ENCODE measurements at regions not wholly inside any gene's neighbourhood (a gene's known extent, or its start where the extent isn't known, plus 50 kb on each side); places are given as distances from the start of the nearest gene placed in this dataset.

GRCh38 chr15:91534235-91534634, 319.3 kb upstream of the SLCO3A1 start:
- H3K9me3 ChIP-seq (ENCODE audit: control insufficient read depth in 1 of 2, insufficient read depth in 1 of 2, low read length in 2 of 2): no peaks in the 10 kb centered on the region
- Mint-ChIP-seq H3K4me1 (ENCODE audit: low read depth) (no peaks in the 10 kb centered on the region), H3K9me3 (no peaks in the 10 kb centered on the region), H3K4me3 (no peak overlapping the region), H3K36me3 (ENCODE audit: low read depth) (no peaks in the 10 kb centered on the region), H3K27ac (no peak overlapping the region), H3K27me3 (no peaks in the 10 kb centered on the region)
- H3K36me3 ChIP-seq (ENCODE audit: insufficient read depth, low read length): no peaks in the 10 kb centered on the region
- DNase-seq: no peak
- no peak overlapping the region for H3K4me3 ChIP-seq (ENCODE audit: low read length)
- CTCF ChIA-PET: interaction anchor here (0.5 kb wide), 1 partner anchor 273 kb away, joined by 4 read pairs; no protein-coding TSS in a partner anchor
- intact Hi-C loops (cut with DNase I, micrococcal nuclease): no loop called here
- ATAC-seq (ENCODE audit: poor library complexity): no peak
- H3K27ac ChIP-seq (ENCODE audit: low read depth in 1 of 2, low read length in 2 of 2): no peak overlapping the region
- no peak for TF ChIP-seq CTCF (IDR thresholded peaks at IDR 0.05)
- H3K27me3 ChIP-seq (ENCODE audit: control insufficient read depth in 1 of 2, insufficient read depth in 2 of 2, low read length in 2 of 2): no peaks in the 10 kb centered on the region
- POLR2A ChIA-PET: no interaction called here
- peaks cover 3% of the 10 kb centered on the region for H3K4me1 ChIP-seq (ENCODE audit: insufficient read depth, low read length)

GRCh38 chr15:91534976-91535375, 318.5 kb upstream of the SLCO3A1 start:
- Mint-ChIP-seq H3K27me3 (no peaks in the 10 kb centered on the region), H3K9me3 (no peaks in the 10 kb centered on the region), H3K36me3 (ENCODE audit: low read depth) (no peaks in the 10 kb centered on the region), H3K4me1 (ENCODE audit: low read depth) (no peaks in the 10 kb centered on the region), H3K4me3 (no peak overlapping the region), H3K27ac (no peak overlapping the region)
- ATAC-seq (ENCODE audit: poor library complexity) (no peak), DNase-seq (no peak)
- TF ChIP-seq CTCF (IDR thresholded peaks at IDR 0.05): no peak
- H3K9me3 ChIP-seq (ENCODE audit: control insufficient read depth in 1 of 2, insufficient read depth in 1 of 2, low read length in 2 of 2): no peaks in the 10 kb centered on the region
- CTCF ChIA-PET: interaction anchor here (0.6 kb wide), 1 partner anchor 8 kb away, joined by 3 read pairs; no protein-coding TSS in a partner anchor
- H3K4me3 ChIP-seq (ENCODE audit: low read length): no peak overlapping the region
- H3K36me3 ChIP-seq (ENCODE audit: insufficient read depth, low read length): no peaks in the 10 kb centered on the region
- intact Hi-C loops (cut with DNase I, micrococcal nuclease): no loop called here
- no peak overlapping the region for H3K27ac ChIP-seq (ENCODE audit: low read depth in 1 of 2, low read length in 2 of 2)
- POLR2A ChIA-PET: no interaction called here
- no peaks in the 10 kb centered on the region for H3K27me3 ChIP-seq (ENCODE audit: control insufficient read depth in 1 of 2, insufficient read depth in 2 of 2, low read length in 2 of 2)
- H3K4me1 ChIP-seq (ENCODE audit: insufficient read depth, low read length): no peaks in the 10 kb centered on the region

DNA sequence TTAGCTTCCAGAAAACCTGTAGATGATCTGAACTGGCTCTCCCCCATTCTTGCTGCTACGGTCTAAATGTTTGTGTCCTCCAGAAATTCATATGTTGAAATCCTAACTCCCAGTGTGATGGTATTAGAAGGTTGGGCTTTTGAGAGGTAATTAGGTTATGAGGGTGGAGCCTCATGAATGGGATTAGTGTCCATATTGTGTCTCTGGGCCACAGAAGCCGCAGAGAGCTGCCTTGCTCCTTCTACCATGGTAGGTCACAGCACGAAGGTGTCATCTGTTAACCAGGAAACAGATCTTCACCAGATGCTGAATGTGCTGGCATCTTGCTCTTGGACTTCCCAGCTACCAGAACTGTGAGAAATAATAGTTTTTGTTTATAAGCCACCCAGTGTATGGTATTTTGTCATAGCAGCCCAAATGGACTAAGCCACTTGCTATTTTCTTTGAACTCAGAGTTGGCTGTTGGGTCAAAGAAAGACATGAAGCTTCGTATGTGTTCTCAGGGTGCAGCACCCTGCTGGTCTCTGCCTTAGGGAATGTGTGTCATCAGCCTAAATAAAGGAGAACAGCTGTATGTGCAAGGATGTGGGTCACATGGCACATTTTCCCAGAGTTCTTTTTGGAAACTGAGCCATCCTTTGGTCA, 317.5 kb upstream of the SLCO3A1 start:
- Mint-ChIP-seq H3K4me1 (ENCODE audit: low read depth) (no peaks in the 10 kb centered on the region), H3K27ac (no peak overlapping the region), H3K36me3 (ENCODE audit: low read depth) (no peaks in the 10 kb centered on the region), H3K4me3 (no peak overlapping the region), H3K9me3 (no peaks in the 10 kb centered on the region), H3K27me3 (no peaks in the 10 kb centered on the region)
- Histone ChIP-seq H3K4me1 (ENCODE audit: insufficient read depth, low read length) (no peaks in the 10 kb centered on the region), H3K4me3 (ENCODE audit: low read length) (no peak overlapping the region), H3K27ac (ENCODE audit: low read depth in 1 of 2, low read length in 2 of 2) (no peak overlapping the region), H3K36me3 (ENCODE audit: insufficient read depth, low read length) (no peaks in the 10 kb centered on the region), H3K9me3 (ENCODE audit: control insufficient read depth in 1 of 2, insufficient read depth in 1 of 2, low read length in 2 of 2) (no peaks in the 10 kb centered on the region), H3K27me3 (ENCODE audit: control insufficient read depth in 1 of 2, insufficient read depth in 2 of 2, low read length in 2 of 2) (no peaks in the 10 kb centered on the region)
- CTCF ChIA-PET: no interaction called here
- TF ChIP-seq CTCF (IDR thresholded peaks at IDR 0.05): no peak
- no peak for ATAC-seq (ENCODE audit: poor library complexity)
- intact Hi-C loops (cut with DNase I, micrococcal nuclease): no loop called here
- no peak for DNase-seq
- POLR2A ChIA-PET: no interaction called here

All from CD4-positive, alpha-beta T cell (primary cell).